ENCODE measurements at regions not wholly inside any gene's neighbourhood (a gene's known extent, or its start where the extent isn't known, plus 50 kb on each side); places are given as distances from the start of the nearest gene placed in this dataset.

DNA sequence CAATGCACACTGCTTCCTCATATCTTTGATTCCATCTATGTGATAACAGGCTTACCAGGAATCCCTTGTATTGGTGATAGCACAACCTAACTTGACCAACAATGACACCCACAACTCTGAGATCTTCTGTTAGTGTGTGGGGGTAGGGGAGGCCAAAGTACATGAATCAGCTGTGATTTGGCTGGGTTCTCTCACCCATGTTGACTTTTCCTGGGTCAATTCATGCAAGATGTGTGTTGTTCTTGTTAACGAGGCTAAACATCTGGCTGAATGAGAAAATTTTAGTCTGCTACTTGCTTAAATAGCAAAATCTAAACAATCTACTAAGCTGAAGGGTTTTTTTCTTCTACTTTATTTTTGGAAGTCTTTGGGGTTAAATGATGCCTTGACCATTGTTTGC lies 341.2 kb upstream of the SLC14A2 start:
- H3K27ac ChIP-seq (ENCODE audit: insufficient read depth, low read depth, low read length): no peak overlapping the region
- intact Hi-C loops (cut with micrococcal nuclease) (loop anchor here (10.0 kb wide), 1 partner anchor 111 kb away; no protein-coding TSS in a partner anchor), dilution Hi-C loops (cut with MboI; ENCODE audit: extremely low pct_ligation_motif_present, low sequenced_read_pairs) (no loop called here)
- no peak overlapping the region for H3K9ac ChIP-seq (replicated peaks; ENCODE audit: extremely low read depth, insufficient read depth, low read length)
- no peaks in the 10 kb centered on the region for H3K27me3 ChIP-seq (ENCODE audit: control insufficient read depth in 2 of 2, insufficient read depth in 2 of 2, low read length in 2 of 2)
- no peak overlapping the region for H2AFZ ChIP-seq (ENCODE audit: low read depth, low read length)
- no peak overlapping the region for H3K4me3 ChIP-seq (replicated peaks in 1 of 3; ENCODE audit: insufficient read depth in 1 of 3, low read depth in 1 of 3, low read length in 3 of 3)
- H4K20me1 ChIP-seq (replicated peaks; ENCODE audit: control insufficient read depth, extremely low read depth, insufficient read depth, low read length): no peaks in the 10 kb centered on the region
- H3K4me2 ChIP-seq (ENCODE audit: insufficient read depth, low read length): no peak overlapping the region
- H3K9me1 ChIP-seq (replicated peaks; ENCODE audit: control insufficient read depth, extremely low read depth, insufficient read depth, low read length): no peaks in the 10 kb centered on the region
- CTCF ChIA-PET: no interaction called here
- POLR2A ChIA-PET: no interaction called here
- H3K79me2 ChIP-seq (ENCODE audit: control insufficient read depth, insufficient read depth, low read length): no peaks in the 10 kb centered on the region
- no peaks in the 10 kb centered on the region for H3K4me1 ChIP-seq (ENCODE audit: control insufficient read depth, extremely low read depth, insufficient read depth, low read length)
- no peak for TF ChIP-seq MYC (IDR thresholded peaks at IDR 0.05; ENCODE audit: low read depth, low read length)
- TF ChIP-seq, protein P1, sequence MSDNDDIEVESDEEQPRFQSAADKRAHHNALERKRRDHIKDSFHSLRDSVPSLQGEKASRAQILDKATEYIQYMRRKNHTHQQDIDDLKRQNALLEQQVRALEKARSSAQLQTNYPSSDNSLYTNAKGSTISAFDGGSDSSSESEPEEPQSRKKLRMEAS (IDR thresholded peaks at IDR 0.05; ENCODE audit: insufficient read depth, insufficient read length): no peak
- TF ChIP-seq FOS (IDR thresholded peaks at IDR 0.05; ENCODE audit: borderline replicate concordance, insufficient read depth, low read length): no peak
- TF ChIP-seq EZH2 (IDR thresholded peaks at IDR 0.05; ENCODE audit: borderline replicate concordance, low read depth, low read length, severe bottlenecking): no peak
- no peak for TF ChIP-seq POLR2AphosphoS5 (IDR thresholded peaks at IDR 0.05; ENCODE audit: insufficient read depth, low read depth, low read length)
- TF ChIP-seq, protein P2, sequence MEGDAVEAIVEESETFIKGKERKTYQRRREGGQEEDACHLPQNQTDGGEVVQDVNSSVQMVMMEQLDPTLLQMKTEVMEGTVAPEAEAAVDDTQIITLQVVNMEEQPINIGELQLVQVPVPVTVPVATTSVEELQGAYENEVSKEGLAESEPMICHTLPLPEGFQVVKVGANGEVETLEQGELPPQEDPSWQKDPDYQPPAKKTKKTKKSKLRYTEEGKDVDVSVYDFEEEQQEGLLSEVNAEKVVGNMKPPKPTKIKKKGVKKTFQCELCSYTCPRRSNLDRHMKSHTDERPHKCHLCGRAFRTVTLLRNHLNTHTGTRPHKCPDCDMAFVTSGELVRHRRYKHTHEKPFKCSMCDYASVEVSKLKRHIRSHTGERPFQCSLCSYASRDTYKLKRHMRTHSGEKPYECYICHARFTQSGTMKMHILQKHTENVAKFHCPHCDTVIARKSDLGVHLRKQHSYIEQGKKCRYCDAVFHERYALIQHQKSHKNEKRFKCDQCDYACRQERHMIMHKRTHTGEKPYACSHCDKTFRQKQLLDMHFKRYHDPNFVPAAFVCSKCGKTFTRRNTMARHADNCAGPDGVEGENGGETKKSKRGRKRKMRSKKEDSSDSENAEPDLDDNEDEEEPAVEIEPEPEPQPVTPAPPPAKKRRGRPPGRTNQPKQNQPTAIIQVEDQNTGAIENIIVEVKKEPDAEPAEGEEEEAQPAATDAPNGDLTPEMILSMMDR (IDR thresholded peaks at IDR 0.05; ENCODE audit: extremely low read depth in 1 of 2, insufficient read depth in 1 of 2, low read depth in 1 of 2, low read length in 2 of 2): no peak
- no peak for TF ChIP-seq POLR2A (IDR thresholded peaks at IDR 0.05; ENCODE audit: low read depth, low read length)
- TF ChIP-seq JUN (IDR thresholded peaks at IDR 0.05; ENCODE audit: borderline replicate concordance, insufficient read depth, insufficient read length, low read depth): no peak
- no peak for TF ChIP-seq GATA2 (IDR thresholded peaks at IDR 0.05; ENCODE audit: insufficient read depth, insufficient read length, low read depth, low read length)
- no peak for DNase-seq (ENCODE audit: low read depth, low spot score)
- no peaks in the 10 kb centered on the region for H3K9me3 ChIP-seq (replicated peaks; ENCODE audit: control insufficient read depth, insufficient read depth, low read length)
- no TSS peak for BruUV-seq (replicated peaks)
- no peaks in the 10 kb centered on the region for H3K36me3 ChIP-seq (ENCODE audit: control insufficient read depth in 2 of 2, extremely low read depth in 1 of 2, insufficient read depth in 2 of 2, low read length in 2 of 2)
- FAIRE-seq: no peak

Data from endothelial cell of umbilical vein (primary cell).